ENCODE measurements at regions not wholly inside any gene's neighbourhood (a gene's known extent, or its start where the extent isn't known, plus 50 kb on each side); places are given as distances from the start of the nearest gene placed in this dataset.
"Not testable (repeated sequence)": the region's sequence is repeated elsewhere in the genome, so short reads cannot be mapped to it uniquely, and the experiment has no call there.

DNA sequence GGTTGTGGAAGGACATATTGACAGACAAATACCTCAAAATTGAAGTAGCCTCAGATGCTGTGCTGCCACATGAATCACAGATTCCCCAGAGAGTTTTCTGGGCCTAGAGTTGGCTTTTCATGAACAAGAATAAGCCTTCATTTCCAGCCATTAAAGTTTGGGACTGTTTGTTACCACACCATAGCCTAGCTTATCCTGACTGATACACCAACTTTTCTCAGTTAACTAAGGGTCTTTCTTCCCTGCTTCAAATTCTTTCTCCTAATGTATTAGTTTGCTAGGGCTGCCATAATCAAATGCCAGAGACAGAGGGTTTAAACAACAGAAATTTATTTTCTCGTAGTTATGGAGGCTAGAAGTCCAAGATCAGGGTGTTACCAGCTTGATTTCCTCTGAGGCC lies 237.4 kb upstream of the ZFP64 start:
- Histone ChIP-seq H3K27me3 (replicated peaks in 2 of 5; ENCODE audit: control insufficient read depth in 4 of 5, insufficient read depth in 5 of 5, low read length in 4 of 5) (no peaks in the 10 kb centered on the region), H3K36me3 (ENCODE audit: control insufficient read depth in 4 of 4, insufficient read depth in 4 of 4, low read length in 3 of 4) (no peaks in the 10 kb centered on the region), H3K4me3 (ENCODE audit: control insufficient read depth in 1 of 7, extremely low read depth in 1 of 7, insufficient read depth in 4 of 7, low read depth in 2 of 7, low read length in 6 of 7) (no peak overlapping the region), H3K9me3 (ENCODE audit: control extremely low read depth in 1 of 5, control insufficient read depth in 4 of 5, insufficient read depth in 2 of 5, low read depth in 1 of 5, low read length in 4 of 5) (peaks cover 0 to 5% (median 0%) of the 10 kb centered on the region in 5 experiments), H3K4me1 (ENCODE audit: control extremely low read depth in 1 of 4, control insufficient read depth in 4 of 4, insufficient read depth in 4 of 4, low read length in 3 of 4) (no peaks in the 10 kb centered on the region), H3K27ac (ENCODE audit: insufficient read depth in 1 of 2, low read depth in 1 of 2, low read length in 2 of 2, poor library complexity in 1 of 2, severe bottlenecking in 2 of 2) (no peak overlapping the region)
- 100% methylated on average over 1 of the region's 1 CpG for WGBS (ENCODE audit: insufficient coverage)
- no peak for DNase-seq
- ChIA-PET POLR2A (no interaction called here), CTCF (no interaction called here)

DNA sequence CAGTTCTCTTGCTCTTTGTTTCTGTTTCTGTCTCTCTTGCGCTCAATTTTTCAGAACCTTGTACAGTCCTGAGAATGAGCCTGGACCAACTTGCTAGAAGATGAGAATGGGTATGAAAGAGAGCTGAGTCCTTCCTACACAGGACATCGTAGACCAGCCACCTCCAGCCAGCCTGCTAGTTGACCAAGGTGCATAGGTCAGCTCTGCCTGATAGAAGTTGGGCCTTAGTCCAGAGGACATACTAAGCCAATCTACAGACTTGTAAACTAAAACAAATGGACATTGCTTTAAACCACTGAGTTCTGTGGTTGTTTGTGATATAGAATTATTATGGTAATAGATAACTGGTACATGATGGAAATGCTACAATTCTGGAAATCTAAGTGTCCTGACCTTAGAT lies 236.4 kb upstream of the ZFP64 start:
- no peak for DNase-seq
- ChIA-PET POLR2A (no interaction called here), CTCF (no interaction called here)
- Histone ChIP-seq H3K9me3 (ENCODE audit: control extremely low read depth in 1 of 5, control insufficient read depth in 4 of 5, insufficient read depth in 2 of 5, low read depth in 1 of 5, low read length in 4 of 5) (peaks cover 0 to 5% (median 0%) of the 10 kb centered on the region in 5 experiments), H3K27ac (ENCODE audit: insufficient read depth in 1 of 2, low read depth in 1 of 2, low read length in 2 of 2, poor library complexity in 1 of 2, severe bottlenecking in 2 of 2) (no peak overlapping the region), H3K4me1 (ENCODE audit: control extremely low read depth in 1 of 4, control insufficient read depth in 4 of 4, insufficient read depth in 4 of 4, low read length in 3 of 4) (no peaks in the 10 kb centered on the region), H3K36me3 (ENCODE audit: control insufficient read depth in 4 of 4, insufficient read depth in 4 of 4, low read length in 3 of 4) (no peaks in the 10 kb centered on the region), H3K4me3 (ENCODE audit: control insufficient read depth in 1 of 7, extremely low read depth in 1 of 7, insufficient read depth in 4 of 7, low read depth in 2 of 7, low read length in 6 of 7) (no peak overlapping the region), H3K27me3 (replicated peaks in 2 of 5; ENCODE audit: control insufficient read depth in 4 of 5, insufficient read depth in 5 of 5, low read length in 4 of 5) (no peaks in the 10 kb centered on the region)
- no CpG with 5 or more reads among the region's 2 CpGs for WGBS (ENCODE audit: insufficient coverage)

DNA sequence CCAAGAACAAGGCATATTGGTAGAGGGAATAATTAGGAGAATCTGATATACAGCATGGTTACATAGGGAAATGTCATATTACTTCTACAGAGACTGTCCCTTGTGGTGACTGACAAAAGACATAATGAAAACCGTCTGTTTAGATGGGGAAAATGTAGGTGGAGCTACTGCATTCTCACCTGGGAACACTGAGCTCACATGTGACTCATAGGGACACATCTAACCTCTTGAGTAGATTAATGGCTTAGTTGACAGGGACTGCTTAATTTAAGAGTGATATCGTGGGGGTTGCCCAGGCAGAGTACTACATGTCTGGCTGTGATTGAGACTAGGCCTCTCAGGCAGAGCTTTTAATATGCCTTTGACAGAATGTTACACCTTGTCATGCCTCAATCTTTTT lies 235.3 kb upstream of the ZFP64 start:
- no peaks in the 10 kb centered on the region for H3K27me3 ChIP-seq (replicated peaks in 2 of 5; ENCODE audit: control insufficient read depth in 4 of 5, insufficient read depth in 5 of 5, low read length in 4 of 5)
- no peaks in the 10 kb centered on the region for H3K36me3 ChIP-seq (ENCODE audit: control insufficient read depth in 4 of 4, insufficient read depth in 4 of 4, low read length in 3 of 4)
- no peak overlapping the region for H3K4me3 ChIP-seq (ENCODE audit: control insufficient read depth in 1 of 7, extremely low read depth in 1 of 7, insufficient read depth in 4 of 7, low read depth in 2 of 7, low read length in 6 of 7)
- no peaks in the 10 kb centered on the region for H3K4me1 ChIP-seq (ENCODE audit: control extremely low read depth in 1 of 4, control insufficient read depth in 4 of 4, insufficient read depth in 4 of 4, low read length in 3 of 4)
- ChIA-PET POLR2A (no interaction called here), CTCF (no interaction called here)
- 100% methylated on average over 1 of the region's 2 CpGs for WGBS (ENCODE audit: insufficient coverage)
- peaks cover 0 to 5% (median 0%) of the 10 kb centered on the region in 5 experiments for H3K9me3 ChIP-seq (ENCODE audit: control extremely low read depth in 1 of 5, control insufficient read depth in 4 of 5, insufficient read depth in 2 of 5, low read depth in 1 of 5, low read length in 4 of 5)
- no peak overlapping the region for H3K27ac ChIP-seq (ENCODE audit: insufficient read depth in 1 of 2, low read depth in 1 of 2, low read length in 2 of 2, poor library complexity in 1 of 2, severe bottlenecking in 2 of 2)
- no peak for DNase-seq

DNA sequence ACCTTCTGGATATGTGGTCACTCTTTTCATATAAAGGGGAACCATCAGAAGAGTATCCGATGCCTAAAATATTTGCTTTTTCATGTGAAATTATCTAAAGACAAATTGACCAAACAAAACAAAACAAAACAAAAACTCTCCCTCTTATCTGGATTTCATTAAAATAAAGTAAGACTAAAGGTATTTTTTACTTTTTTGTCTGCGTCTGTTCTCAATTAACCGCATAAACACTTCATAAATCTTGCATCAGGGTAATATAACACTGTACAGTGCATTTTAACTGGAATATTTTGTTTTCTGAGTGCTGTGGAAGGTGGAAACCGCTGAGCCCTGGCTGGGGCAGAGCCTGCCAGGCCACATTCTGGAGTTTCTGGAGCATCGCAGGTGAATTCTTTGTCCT lies 234.1 kb upstream of the ZFP64 start:
- Histone ChIP-seq H3K36me3 (ENCODE audit: control insufficient read depth in 4 of 4, insufficient read depth in 4 of 4, low read length in 3 of 4) (no peaks in the 10 kb centered on the region), H3K27ac (ENCODE audit: insufficient read depth in 1 of 2, low read depth in 1 of 2, low read length in 2 of 2, poor library complexity in 1 of 2, severe bottlenecking in 2 of 2) (no peak overlapping the region), H3K9me3 (ENCODE audit: control extremely low read depth in 1 of 5, control insufficient read depth in 4 of 5, insufficient read depth in 2 of 5, low read depth in 1 of 5, low read length in 4 of 5) (peaks cover 0 to 5% (median 0%) of the 10 kb centered on the region in 5 experiments), H3K4me1 (ENCODE audit: control extremely low read depth in 1 of 4, control insufficient read depth in 4 of 4, insufficient read depth in 4 of 4, low read length in 3 of 4) (no peaks in the 10 kb centered on the region), H3K4me3 (ENCODE audit: control insufficient read depth in 1 of 7, extremely low read depth in 1 of 7, insufficient read depth in 4 of 7, low read depth in 2 of 7, low read length in 6 of 7) (no peak overlapping the region), H3K27me3 (replicated peaks in 2 of 5; ENCODE audit: control insufficient read depth in 4 of 5, insufficient read depth in 5 of 5, low read length in 4 of 5) (no peaks in the 10 kb centered on the region)
- no peak for DNase-seq
- CTCF ChIA-PET, result interaction anchor here (1.3 kb wide), 1 partner anchor 45 kb away, joined by 3 read pairs; no protein-coding TSS in a partner anchor
- POLR2A ChIA-PET, result no interaction called here
- WGBS (ENCODE audit: insufficient coverage), result 96% methylated on average over 2 of the region's 5 CpGs

DNA sequence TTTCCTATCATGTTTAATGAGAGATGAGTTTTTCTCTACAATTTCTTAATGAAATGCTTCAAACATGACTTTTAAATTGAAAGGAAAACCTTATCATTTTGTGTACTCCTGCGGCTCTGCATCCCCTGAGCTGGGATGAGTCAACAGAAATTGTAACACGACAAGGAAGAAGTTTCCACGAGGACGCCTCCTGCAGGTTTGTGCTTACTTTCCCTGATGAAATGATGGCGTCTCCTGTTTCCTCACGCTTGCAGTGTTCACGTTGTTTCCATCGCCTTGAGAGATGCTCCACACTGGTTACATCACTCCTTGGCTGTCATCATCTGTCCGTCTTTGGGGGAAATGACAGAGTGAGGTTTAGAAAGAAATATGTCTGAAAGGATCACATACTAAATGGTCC lies 233.7 kb upstream of the ZFP64 start:
- ChIA-PET CTCF (interaction anchor here (1.3 kb wide), 1 partner anchor 45 kb away, joined by 3 read pairs; no protein-coding TSS in a partner anchor), POLR2A (no interaction called here)
- WGBS (ENCODE audit: insufficient coverage), result 54% methylated on average over 8 of the region's 9 CpGs
- peak in 1 of 3 donors; percentile 15 for DNase-seq
- H3K4me1 ChIP-seq (ENCODE audit: control extremely low read depth in 1 of 4, control insufficient read depth in 4 of 4, insufficient read depth in 4 of 4, low read length in 3 of 4), result no peaks in the 10 kb centered on the region
- H3K27ac ChIP-seq (ENCODE audit: insufficient read depth in 1 of 2, low read depth in 1 of 2, low read length in 2 of 2, poor library complexity in 1 of 2, severe bottlenecking in 2 of 2), result no peak overlapping the region
- H3K9me3 ChIP-seq (ENCODE audit: control extremely low read depth in 1 of 5, control insufficient read depth in 4 of 5, insufficient read depth in 2 of 5, low read depth in 1 of 5, low read length in 4 of 5), result peaks cover 0 to 5% (median 0%) of the 10 kb centered on the region in 5 experiments
- no peaks in the 10 kb centered on the region for H3K36me3 ChIP-seq (ENCODE audit: control insufficient read depth in 4 of 4, insufficient read depth in 4 of 4, low read length in 3 of 4)
- no peaks in the 10 kb centered on the region for H3K27me3 ChIP-seq (replicated peaks in 2 of 5; ENCODE audit: control insufficient read depth in 4 of 5, insufficient read depth in 5 of 5, low read length in 4 of 5)
- H3K4me3 ChIP-seq (ENCODE audit: control insufficient read depth in 1 of 7, extremely low read depth in 1 of 7, insufficient read depth in 4 of 7, low read depth in 2 of 7, low read length in 6 of 7), result no peak overlapping the region

DNA sequence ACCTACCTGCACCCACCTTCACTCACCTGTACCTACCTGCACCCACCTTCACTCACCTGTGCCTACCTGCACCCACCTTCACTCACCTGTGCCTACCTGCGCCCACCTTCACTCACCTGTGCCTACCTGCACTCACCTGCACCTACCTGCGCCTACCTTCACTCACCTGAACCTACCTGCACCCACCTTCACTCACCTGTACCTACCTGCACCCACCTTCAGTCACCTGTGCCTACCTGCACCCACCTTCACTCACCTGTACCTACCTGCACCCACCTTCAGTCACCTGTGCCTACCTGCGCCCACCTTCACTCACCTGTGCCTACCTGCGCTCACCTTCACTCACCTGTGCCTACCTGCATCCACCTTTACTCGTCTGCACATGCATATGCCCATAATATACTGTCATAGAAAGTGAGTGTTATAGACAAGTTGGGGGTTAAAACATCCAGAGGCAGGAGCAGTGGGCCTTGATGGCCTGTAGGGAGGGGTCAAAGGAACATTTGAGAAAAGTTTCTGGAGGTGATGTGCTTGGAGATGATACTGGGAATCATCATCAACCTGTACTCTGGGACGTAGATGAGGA lies 232.9 kb upstream of the ZFP64 start:
- H3K27ac ChIP-seq (ENCODE audit: insufficient read depth in 1 of 2, low read depth in 1 of 2, low read length in 2 of 2, poor library complexity in 1 of 2, severe bottlenecking in 2 of 2); POLR2A ChIA-PET; H3K9me3 ChIP-seq (ENCODE audit: control extremely low read depth in 1 of 5, control insufficient read depth in 4 of 5, insufficient read depth in 2 of 5, low read depth in 1 of 5, low read length in 4 of 5); H3K4me3 ChIP-seq (ENCODE audit: control insufficient read depth in 1 of 7, extremely low read depth in 1 of 7, insufficient read depth in 4 of 7, low read depth in 2 of 7, low read length in 6 of 7); DNase-seq; H3K4me1 ChIP-seq (ENCODE audit: control extremely low read depth in 1 of 4, control insufficient read depth in 4 of 4, insufficient read depth in 4 of 4, low read length in 3 of 4); CTCF ChIA-PET; H3K36me3 ChIP-seq (ENCODE audit: control insufficient read depth in 4 of 4, insufficient read depth in 4 of 4, low read length in 3 of 4); H3K27me3 ChIP-seq (replicated peaks in 2 of 5; ENCODE audit: control insufficient read depth in 4 of 5, insufficient read depth in 5 of 5, low read length in 4 of 5): not testable (repeated sequence)
- 88% methylated on average over 3 of the region's 6 CpGs for WGBS (ENCODE audit: insufficient coverage)

DNA sequence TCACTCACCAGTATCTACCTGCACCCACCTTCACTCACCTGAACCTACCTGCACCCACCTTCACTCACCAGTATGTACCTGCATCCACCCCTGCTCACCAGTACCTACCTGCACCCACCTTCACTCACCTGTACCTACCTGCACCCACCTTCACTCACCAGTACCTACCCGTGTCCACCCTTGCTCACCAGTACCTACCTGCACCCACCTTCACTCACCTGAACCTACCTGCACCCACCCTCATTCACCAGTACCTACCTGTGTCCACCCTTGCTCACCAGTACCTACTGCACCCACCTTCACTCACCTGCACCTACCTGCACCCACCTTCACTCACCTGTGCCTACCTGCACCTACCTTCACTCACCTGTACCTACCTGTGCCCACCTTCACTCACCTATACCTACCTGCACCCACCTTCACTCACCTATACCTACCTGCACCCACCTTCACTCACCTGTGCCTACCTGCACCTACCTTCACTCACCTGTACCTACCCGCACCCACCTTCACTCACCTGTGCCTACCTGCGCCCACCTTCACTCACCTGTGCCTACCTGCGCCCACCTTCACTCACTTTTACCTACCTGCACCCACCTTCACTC lies 232.1 kb upstream of the ZFP64 start:
- POLR2A ChIA-PET; H3K4me1 ChIP-seq (ENCODE audit: control extremely low read depth in 1 of 4, control insufficient read depth in 4 of 4, insufficient read depth in 4 of 4, low read length in 3 of 4); H3K9me3 ChIP-seq (ENCODE audit: control extremely low read depth in 1 of 5, control insufficient read depth in 4 of 5, insufficient read depth in 2 of 5, low read depth in 1 of 5, low read length in 4 of 5); H3K27me3 ChIP-seq (replicated peaks in 2 of 5; ENCODE audit: control insufficient read depth in 4 of 5, insufficient read depth in 5 of 5, low read length in 4 of 5); H3K36me3 ChIP-seq (ENCODE audit: control insufficient read depth in 4 of 4, insufficient read depth in 4 of 4, low read length in 3 of 4); CTCF ChIA-PET; H3K4me3 ChIP-seq (ENCODE audit: control insufficient read depth in 1 of 7, extremely low read depth in 1 of 7, insufficient read depth in 4 of 7, low read depth in 2 of 7, low read length in 6 of 7); H3K27ac ChIP-seq (ENCODE audit: insufficient read depth in 1 of 2, low read depth in 1 of 2, low read length in 2 of 2, poor library complexity in 1 of 2, severe bottlenecking in 2 of 2): not testable (repeated sequence)
- DNase-seq, result peak in 1 of 3 donors; percentile 17
- 81% methylated on average over 4 of the region's 4 CpGs for WGBS (ENCODE audit: insufficient coverage)
